ENCODE measurements at regions not wholly inside any gene's neighbourhood (a gene's known extent, or its start where the extent isn't known, plus 50 kb on each side); places are given as distances from the start of the nearest gene placed in this dataset.

DNA sequence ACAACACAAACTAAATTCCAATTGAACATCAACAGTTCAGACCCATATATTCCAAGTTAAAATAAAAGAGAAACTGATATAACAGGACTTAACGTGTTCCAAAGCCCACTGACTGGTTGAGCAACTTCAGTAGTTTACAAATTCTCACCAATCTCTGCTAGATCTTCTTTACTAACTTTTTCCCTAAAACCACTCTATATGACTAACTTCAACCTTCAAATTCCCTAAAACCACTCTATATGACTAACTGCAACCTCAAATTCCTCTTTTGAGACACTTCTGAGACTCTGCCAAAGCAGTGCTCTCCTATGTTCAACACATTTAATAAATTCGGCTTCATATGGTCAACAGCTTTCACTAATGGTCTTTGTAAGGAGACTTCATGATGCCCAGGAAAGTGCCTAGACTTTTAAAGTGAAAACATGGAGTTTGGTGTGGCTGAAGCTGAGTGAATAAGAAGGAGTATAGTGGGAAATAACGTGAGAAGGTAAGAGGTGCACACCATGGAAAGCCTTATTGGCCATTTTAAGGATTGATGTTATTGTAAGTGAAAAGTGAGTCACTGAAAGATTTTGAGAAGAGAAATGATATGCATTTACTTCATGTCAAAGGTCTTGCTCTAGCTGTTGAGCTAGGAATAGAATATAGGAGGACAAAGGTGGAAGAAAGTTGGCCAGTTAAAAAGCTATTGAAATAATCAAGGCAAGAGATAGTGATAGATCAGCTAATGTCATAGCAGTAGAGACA lies 134.0 kb upstream of the HCRTR2 start:
- Histone ChIP-seq H3K9me3 (ENCODE audit: low read length) (no peaks in the 10 kb centered on the region), H3K4me3 (ENCODE audit: low read length) (no peak overlapping the region), H3K4me1 (ENCODE audit: insufficient read depth, low read length) (no peaks in the 10 kb centered on the region), H3K27me3 (ENCODE audit: insufficient read depth, low read length, poor library complexity, severe bottlenecking) (no peaks in the 10 kb centered on the region), H3K27ac (ENCODE audit: low read depth, low read length) (no peak overlapping the region), H3K36me3 (ENCODE audit: insufficient read depth, low read length) (no peaks in the 10 kb centered on the region)
- H3K27me3 Mint-ChIP-seq, result peaks cover 0 to 1% of the 10 kb centered on the region in 2 donors
- no peaks in the 10 kb centered on the region for H3K4me1 Mint-ChIP-seq
- H3K9me3 Mint-ChIP-seq, result peaks cover 0 to 22% (median 5%) of the 10 kb centered on the region in 5 donors
- H3K27ac Mint-ChIP-seq, result no peak overlapping the region
- H3K36me3 Mint-ChIP-seq, result no peaks in the 10 kb centered on the region
- no peak for DNase-seq
- ChIA-PET POLR2A (no interaction called here), CTCF (no interaction called here)
- H3K4me3 Mint-ChIP-seq, result no peak overlapping the region

DNA sequence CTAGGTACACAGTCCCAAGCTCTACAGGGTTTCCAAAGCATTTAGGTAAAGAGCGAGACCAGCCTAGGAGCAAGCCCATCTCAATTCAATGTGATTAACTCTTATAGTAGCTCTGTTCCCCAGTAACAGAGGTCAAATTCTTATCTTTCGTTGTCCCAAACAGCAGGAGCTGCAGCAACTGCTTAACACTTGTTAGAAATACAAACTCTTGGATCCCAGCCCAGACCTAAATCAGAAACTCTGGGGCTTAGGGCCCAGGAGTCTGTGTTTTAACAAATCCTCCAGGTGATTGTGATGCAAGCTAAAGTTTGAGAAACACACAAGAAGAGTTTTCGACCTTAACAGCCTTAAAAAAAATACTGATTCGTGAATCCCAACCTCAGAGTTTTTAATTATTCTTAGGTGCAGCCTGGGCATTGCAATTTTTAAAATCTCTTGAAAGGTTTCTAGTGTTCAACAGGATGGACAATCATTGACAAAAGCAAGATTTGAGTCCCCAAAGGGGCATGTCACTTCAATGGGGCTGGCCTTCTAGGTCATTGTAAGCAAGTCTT lies 127.4 kb upstream of the HCRTR2 start:
- Histone ChIP-seq H3K4me1 (ENCODE audit: insufficient read depth, low read length) (no peaks in the 10 kb centered on the region), H3K36me3 (ENCODE audit: insufficient read depth, low read length) (no peaks in the 10 kb centered on the region), H3K4me3 (ENCODE audit: low read length) (no peak overlapping the region), H3K27ac (ENCODE audit: low read depth, low read length) (no peak overlapping the region), H3K27me3 (ENCODE audit: insufficient read depth, low read length, poor library complexity, severe bottlenecking) (no peaks in the 10 kb centered on the region), H3K9me3 (ENCODE audit: low read length) (no peaks in the 10 kb centered on the region)
- ChIA-PET CTCF (no interaction called here), POLR2A (no interaction called here)
- no peak overlapping the region for H3K4me3 Mint-ChIP-seq
- H3K4me1 Mint-ChIP-seq, result no peaks in the 10 kb centered on the region
- no peaks in the 10 kb centered on the region for H3K27me3 Mint-ChIP-seq
- no peak for DNase-seq
- H3K36me3 Mint-ChIP-seq, result no peaks in the 10 kb centered on the region
- no peak overlapping the region for H3K27ac Mint-ChIP-seq
- H3K9me3 Mint-ChIP-seq, result peaks cover 2 to 9% (median 6%) of the 10 kb centered on the region in 5 donors

DNA sequence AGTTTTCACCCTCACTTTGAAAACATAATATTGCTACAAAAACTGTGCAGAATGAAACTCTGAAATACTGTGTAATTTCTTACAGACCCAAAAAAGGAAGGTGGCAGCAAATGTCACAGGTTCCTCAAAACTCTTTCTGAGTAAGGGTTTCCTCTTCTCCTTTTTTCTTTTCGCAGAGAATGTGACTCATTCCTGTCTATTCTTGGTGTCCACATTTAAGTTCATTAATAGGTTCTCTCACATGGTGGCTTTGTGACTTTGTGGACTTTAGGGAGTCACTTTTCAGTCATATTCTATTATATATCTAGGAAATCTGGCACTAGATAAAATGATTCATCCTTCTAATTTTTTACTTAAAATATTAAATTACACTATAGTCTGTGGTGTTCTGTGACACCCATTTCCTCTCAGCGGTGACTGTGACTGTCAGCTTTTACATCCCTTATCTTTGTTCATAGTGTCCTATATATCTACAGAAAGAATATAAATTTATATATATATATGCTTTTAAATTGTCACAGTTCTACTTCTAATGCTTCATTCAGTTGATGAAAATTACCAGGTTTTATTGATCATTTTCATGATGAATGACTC lies 126.8 kb upstream of the HCRTR2 start:
- no peak overlapping the region for H3K27ac Mint-ChIP-seq
- POLR2A ChIA-PET, result no interaction called here
- H3K9me3 Mint-ChIP-seq, result peaks cover 2 to 10% (median 6%) of the 10 kb centered on the region in 5 donors
- no peaks in the 10 kb centered on the region for H3K36me3 Mint-ChIP-seq
- Histone ChIP-seq H3K4me3 (ENCODE audit: low read length) (no peak overlapping the region), H3K4me1 (ENCODE audit: insufficient read depth, low read length) (no peaks in the 10 kb centered on the region), H3K27me3 (ENCODE audit: insufficient read depth, low read length, poor library complexity, severe bottlenecking) (no peaks in the 10 kb centered on the region), H3K36me3 (ENCODE audit: insufficient read depth, low read length) (no peaks in the 10 kb centered on the region), H3K27ac (ENCODE audit: low read depth, low read length) (no peak overlapping the region), H3K9me3 (ENCODE audit: low read length) (no peaks in the 10 kb centered on the region)
- CTCF ChIA-PET, result no interaction called here
- H3K27me3 Mint-ChIP-seq, result no peaks in the 10 kb centered on the region
- DNase-seq, result no peak
- H3K4me1 Mint-ChIP-seq, result no peaks in the 10 kb centered on the region
- no peak overlapping the region for H3K4me3 Mint-ChIP-seq

DNA sequence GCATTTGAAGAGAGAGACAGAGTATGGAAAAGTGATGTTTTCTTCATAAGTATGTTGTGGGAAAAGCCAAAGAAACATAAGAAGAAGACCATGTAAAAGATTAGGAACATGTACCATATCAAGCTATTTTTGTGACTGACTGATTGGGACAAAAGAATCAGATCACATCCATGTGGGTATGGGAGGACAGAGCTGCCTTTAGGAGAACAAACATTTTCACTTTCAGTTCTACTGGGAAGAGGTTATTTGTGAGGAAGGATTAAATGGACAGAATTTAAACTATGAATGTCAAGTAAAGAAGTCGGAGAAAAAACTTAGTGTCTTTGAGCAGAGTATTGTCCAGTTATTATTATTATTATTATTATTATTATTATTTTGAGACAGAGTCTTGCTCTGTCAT lies 124.4 kb upstream of the HCRTR2 start:
- H3K36me3 Mint-ChIP-seq, result no peaks in the 10 kb centered on the region
- peaks cover 4 to 10% (median 6%) of the 10 kb centered on the region in 5 donors for H3K9me3 Mint-ChIP-seq
- H3K4me1 ChIP-seq (ENCODE audit: insufficient read depth, low read length), result no peaks in the 10 kb centered on the region
- DNase-seq, result no peak
- H3K4me3 Mint-ChIP-seq, result no peak overlapping the region
- no peak overlapping the region for H3K27ac Mint-ChIP-seq
- H3K4me3 ChIP-seq (ENCODE audit: low read length), result no peak overlapping the region
- no peak overlapping the region for H3K27ac ChIP-seq (ENCODE audit: low read depth, low read length)
- ChIA-PET CTCF (no interaction called here), POLR2A (no interaction called here)
- no peaks in the 10 kb centered on the region for H3K9me3 ChIP-seq (ENCODE audit: low read length)
- no peaks in the 10 kb centered on the region for H3K27me3 ChIP-seq (ENCODE audit: insufficient read depth, low read length, poor library complexity, severe bottlenecking)
- H3K4me1 Mint-ChIP-seq, result no peaks in the 10 kb centered on the region
- no peaks in the 10 kb centered on the region for H3K27me3 Mint-ChIP-seq
- no peaks in the 10 kb centered on the region for H3K36me3 ChIP-seq (ENCODE audit: insufficient read depth, low read length)

DNA sequence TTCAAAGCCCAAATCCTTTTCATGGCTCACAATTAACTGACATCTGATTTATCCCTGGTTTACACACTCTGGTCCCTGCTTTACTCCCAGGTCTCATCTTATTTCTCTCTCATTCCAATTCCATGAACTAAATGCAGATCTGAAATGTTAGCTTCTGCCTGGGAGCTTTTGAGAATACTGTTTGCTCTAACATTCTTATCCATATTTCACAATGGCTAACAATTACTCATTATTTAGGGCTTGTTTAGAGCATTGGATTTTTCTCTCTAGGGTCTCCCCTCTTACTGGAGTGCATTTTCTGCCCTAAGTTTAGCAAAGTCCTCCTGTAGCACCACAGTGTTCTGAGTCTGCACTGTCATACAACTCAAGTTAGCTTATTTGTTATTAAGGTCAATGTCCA lies 121.5 kb upstream of the HCRTR2 start:
- ChIA-PET POLR2A (no interaction called here), CTCF (no interaction called here)
- Mint-ChIP-seq H3K4me3 (no peak overlapping the region), H3K9me3 (peaks cover 7 to 20% (median 9%) of the 10 kb centered on the region in 5 donors), H3K4me1 (no peaks in the 10 kb centered on the region), H3K36me3 (no peaks in the 10 kb centered on the region), H3K27ac (no peak overlapping the region), H3K27me3 (no peaks in the 10 kb centered on the region)
- no peak for DNase-seq
- Histone ChIP-seq H3K4me3 (ENCODE audit: low read length) (no peak overlapping the region), H3K27me3 (ENCODE audit: insufficient read depth, low read length, poor library complexity, severe bottlenecking) (no peaks in the 10 kb centered on the region), H3K4me1 (ENCODE audit: insufficient read depth, low read length) (no peaks in the 10 kb centered on the region), H3K36me3 (ENCODE audit: insufficient read depth, low read length) (no peaks in the 10 kb centered on the region), H3K9me3 (ENCODE audit: low read length) (no peaks in the 10 kb centered on the region), H3K27ac (ENCODE audit: low read depth, low read length) (no peak overlapping the region)

DNA sequence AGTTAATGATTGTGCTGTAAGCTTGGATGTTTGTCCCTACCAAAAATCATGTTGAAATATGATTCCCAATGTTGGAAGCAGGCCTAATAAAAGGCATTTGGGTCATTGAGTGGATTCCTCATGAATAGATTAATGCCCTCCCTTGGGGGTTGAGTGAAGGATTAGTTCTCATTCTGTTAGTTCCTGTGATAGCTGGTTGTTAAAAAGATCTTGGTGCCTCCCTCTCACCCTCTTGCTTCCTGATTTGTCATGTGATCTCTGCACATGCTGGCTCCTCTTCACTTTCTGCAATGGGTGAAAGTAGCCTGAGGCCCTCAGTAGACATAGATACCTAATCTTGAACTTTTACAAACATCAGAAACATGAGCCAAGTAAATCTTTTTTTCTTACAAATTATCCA lies 115.6 kb upstream of the HCRTR2 start:
- no peaks in the 10 kb centered on the region for H3K27me3 ChIP-seq (ENCODE audit: insufficient read depth, low read length, poor library complexity, severe bottlenecking)
- Mint-ChIP-seq H3K4me3 (no peak overlapping the region), H3K9me3 (peaks cover 8 to 34% (median 19%) of the 10 kb centered on the region in 5 donors), H3K27ac (no peak overlapping the region), H3K27me3 (no peaks in the 10 kb centered on the region), H3K36me3 (no peaks in the 10 kb centered on the region), H3K4me1 (no peaks in the 10 kb centered on the region)
- H3K4me3 ChIP-seq (ENCODE audit: low read length), result no peak overlapping the region
- POLR2A ChIA-PET, result no interaction called here
- H3K9me3 ChIP-seq (ENCODE audit: low read length), result no peaks in the 10 kb centered on the region
- CTCF ChIA-PET, result no interaction called here
- DNase-seq, result no peak
- H3K4me1 ChIP-seq (ENCODE audit: insufficient read depth, low read length), result no peaks in the 10 kb centered on the region
- H3K36me3 ChIP-seq (ENCODE audit: insufficient read depth, low read length), result no peaks in the 10 kb centered on the region
- H3K27ac ChIP-seq (ENCODE audit: low read depth, low read length), result no peak overlapping the region

DNA sequence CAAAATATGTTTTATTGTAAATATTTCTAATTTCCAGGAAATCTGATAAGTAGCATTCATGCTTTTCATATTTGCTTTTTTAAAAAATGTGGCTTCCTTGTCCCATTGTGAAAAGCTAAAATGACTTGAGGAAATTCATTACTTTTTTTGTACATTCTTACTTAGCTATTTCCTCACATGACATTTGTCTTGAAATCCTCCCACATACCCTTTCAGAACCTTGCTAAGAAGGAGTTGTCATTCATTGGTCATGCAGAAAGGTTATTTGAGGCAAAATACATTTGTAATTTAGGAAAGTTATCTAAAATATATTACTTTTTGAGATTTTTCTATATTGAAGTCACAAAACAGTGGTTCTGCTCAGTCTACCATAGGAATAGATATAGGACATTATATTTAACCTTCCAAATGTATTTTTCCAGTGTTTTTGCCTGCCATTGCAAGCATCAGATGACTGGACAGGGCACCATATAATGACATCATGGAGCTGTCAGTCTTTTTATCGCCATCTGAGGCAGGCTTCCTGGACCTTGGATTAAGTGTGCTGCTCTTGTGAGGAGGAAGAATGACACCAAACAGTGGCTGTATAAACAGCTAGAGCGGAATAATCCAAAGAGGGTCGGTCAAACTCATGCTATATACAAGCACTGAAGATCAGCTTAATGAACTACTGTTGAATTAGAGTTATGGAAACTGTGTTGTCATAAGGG lies 109.4 kb upstream of the HCRTR2 start:
- H3K4me1 ChIP-seq (ENCODE audit: insufficient read depth, low read length), result no peaks in the 10 kb centered on the region
- no peaks in the 10 kb centered on the region for H3K36me3 Mint-ChIP-seq
- no peaks in the 10 kb centered on the region for H3K9me3 ChIP-seq (ENCODE audit: low read length)
- H3K4me3 Mint-ChIP-seq, result no peak overlapping the region
- H3K27ac ChIP-seq (ENCODE audit: low read depth, low read length), result no peak overlapping the region
- ChIA-PET POLR2A (no interaction called here), CTCF (no interaction called here)
- no peak for DNase-seq
- peaks cover 7 to 35% (median 17%) of the 10 kb centered on the region in 5 donors for H3K9me3 Mint-ChIP-seq
- no peak overlapping the region for H3K4me3 ChIP-seq (ENCODE audit: low read length)
- H3K27me3 Mint-ChIP-seq, result no peaks in the 10 kb centered on the region
- no peak overlapping the region for H3K27ac Mint-ChIP-seq
- H3K36me3 ChIP-seq (ENCODE audit: insufficient read depth, low read length), result no peaks in the 10 kb centered on the region
- no peaks in the 10 kb centered on the region for H3K4me1 Mint-ChIP-seq
- no peaks in the 10 kb centered on the region for H3K27me3 ChIP-seq (ENCODE audit: insufficient read depth, low read length, poor library complexity, severe bottlenecking)

DNA sequence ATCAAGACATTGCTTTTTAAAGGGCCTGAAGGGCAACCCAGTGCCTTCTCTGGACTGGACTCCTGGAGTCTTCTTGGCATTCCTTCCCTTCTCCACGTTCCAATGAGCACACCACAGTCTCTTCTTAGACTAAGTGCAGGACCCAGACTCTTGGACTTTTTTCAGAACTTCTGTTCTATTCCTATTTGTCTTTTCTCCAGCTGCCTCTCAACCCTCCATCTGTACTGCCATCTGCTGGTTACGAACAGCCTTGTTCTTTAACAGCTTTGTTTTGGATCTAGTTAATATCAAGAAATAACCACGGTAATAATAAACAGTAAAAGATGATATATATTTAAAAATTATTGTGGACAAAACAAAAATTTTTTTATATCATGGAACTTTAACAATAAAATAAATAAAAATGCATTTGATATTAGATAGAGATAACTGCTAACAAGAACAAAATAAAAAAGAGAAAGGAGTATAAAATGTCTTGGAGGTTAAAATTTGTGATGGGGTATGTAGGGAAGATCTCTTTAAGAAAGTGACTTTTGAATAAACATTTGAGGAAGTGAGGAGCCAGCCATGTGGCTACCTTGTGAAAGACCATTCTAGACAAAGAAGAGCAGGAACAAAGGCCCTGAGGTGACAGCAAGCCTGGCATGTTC lies 105.1 kb upstream of the HCRTR2 start:
- CTCF ChIA-PET, result no interaction called here
- H3K4me3 ChIP-seq (ENCODE audit: low read length), result no peak overlapping the region
- Mint-ChIP-seq H3K9me3 (peaks cover 5 to 48% (median 19%) of the 10 kb centered on the region in 5 donors), H3K4me3 (no peak overlapping the region), H3K36me3 (no peaks in the 10 kb centered on the region), H3K27ac (no peak overlapping the region), H3K27me3 (no peaks in the 10 kb centered on the region), H3K4me1 (no peaks in the 10 kb centered on the region)
- H3K27ac ChIP-seq (ENCODE audit: low read depth, low read length), result no peak overlapping the region
- no peaks in the 10 kb centered on the region for H3K36me3 ChIP-seq (ENCODE audit: insufficient read depth, low read length)
- POLR2A ChIA-PET, result no interaction called here
- no peaks in the 10 kb centered on the region for H3K4me1 ChIP-seq (ENCODE audit: insufficient read depth, low read length)
- no peaks in the 10 kb centered on the region for H3K27me3 ChIP-seq (ENCODE audit: insufficient read depth, low read length, poor library complexity, severe bottlenecking)
- no peak for DNase-seq
- no peaks in the 10 kb centered on the region for H3K9me3 ChIP-seq (ENCODE audit: low read length)

All from CD8-positive, alpha-beta memory T cell (primary cell).